ENCODE measurements at regions not wholly inside any gene's neighbourhood (a gene's known extent, or its start where the extent isn't known, plus 50 kb on each side); places are given as distances from the start of the nearest gene placed in this dataset.
"Not testable (repeated sequence)": the region's sequence is repeated elsewhere in the genome, so short reads cannot be mapped to it uniquely, and the experiment has no call there.

GRCh38 chr1:30133414-30134055 is 589.9 kb downstream of the MATN1 start:
- Histone ChIP-seq H3K36me3 (no peaks in the 10 kb centered on the region), H3K27ac (no peak overlapping the region), H3K9me3 (no peaks in the 10 kb centered on the region), H3K4me1 (no peaks in the 10 kb centered on the region), H3K4me3 (no peak overlapping the region), H3K27me3 (peaks cover 0 to 6% of the 10 kb centered on the region in 2 donors)
- intact Hi-C loops (cut with DNase I; ENCODE audit: low total_unique reads), result no loop called here
- no peak for TF ChIP-seq CTCF (IDR thresholded peaks at IDR 0.05)
- TF ChIP-seq POLR2A (IDR thresholded peaks at IDR 0.05), result no peak
- no peak for TF ChIP-seq POLR2AphosphoS5 (IDR thresholded peaks at IDR 0.05)
- DNase-seq (ENCODE audit: low spot score in 2 of 2), result no peak

GRCh38 chr1:30132602-30133286 is 590.6 kb downstream of the MATN1 start:
- DNase-seq (ENCODE audit: low spot score in 2 of 2), result no peak
- no peak overlapping the region for H3K4me3 ChIP-seq
- H3K36me3 ChIP-seq, result no peaks in the 10 kb centered on the region
- H3K4me1 ChIP-seq, result no peaks in the 10 kb centered on the region
- H3K27me3 ChIP-seq, result peaks cover 0 to 6% of the 10 kb centered on the region in 2 donors
- no peak overlapping the region for H3K27ac ChIP-seq
- H3K9me3 ChIP-seq, result no peaks in the 10 kb centered on the region
- TF ChIP-seq POLR2AphosphoS5 (IDR thresholded peaks at IDR 0.05) (no peak), POLR2A (IDR thresholded peaks at IDR 0.05) (no peak), CTCF (IDR thresholded peaks at IDR 0.05) (no peak)
- intact Hi-C loops (cut with DNase I; ENCODE audit: low total_unique reads), result no loop called here

GRCh38 chr1:30130566-30130965 is 592.8 kb downstream of the MATN1 start:
- H3K4me1 ChIP-seq; DNase-seq (ENCODE audit: low spot score in 2 of 2); intact Hi-C loops (cut with DNase I; ENCODE audit: low total_unique reads); H3K4me3 ChIP-seq; H3K9me3 ChIP-seq; H3K27ac ChIP-seq; H3K27me3 ChIP-seq; H3K36me3 ChIP-seq: not testable (repeated sequence)

- no peak for TF ChIP-seq CTCF (IDR thresholded peaks at IDR 0.05)
- no peak for TF ChIP-seq POLR2AphosphoS5 (IDR thresholded peaks at IDR 0.05)
- TF ChIP-seq POLR2A (IDR thresholded peaks at IDR 0.05), result no peak
- H3K4me3 ChIP-seq, result no peak overlapping the region
- H3K27me3 ChIP-seq, result peaks cover 0 to 6% of the 10 kb centered on the region in 2 donors
- intact Hi-C loops (cut with DNase I; ENCODE audit: low total_unique reads), result no loop called here
- no peaks in the 10 kb centered on the region for H3K9me3 ChIP-seq
- no peak for DNase-seq (ENCODE audit: low spot score in 2 of 2)
- no peaks in the 10 kb centered on the region for H3K4me1 ChIP-seq
- no peak overlapping the region for H3K27ac ChIP-seq
- H3K36me3 ChIP-seq, result no peaks in the 10 kb centered on the region
These were observed 593.3 kb downstream of the MATN1 start for GRCh38 chr1:30130099-30130498.

- Histone ChIP-seq H3K4me1 (no peaks in the 10 kb centered on the region), H3K36me3 (no peaks in the 10 kb centered on the region), H3K4me3 (no peak overlapping the region), H3K27me3 (peaks cover 0 to 6% of the 10 kb centered on the region in 2 donors), H3K9me3 (no peaks in the 10 kb centered on the region), H3K27ac (no peak overlapping the region)
- TF ChIP-seq POLR2AphosphoS5 (IDR thresholded peaks at IDR 0.05) (no peak), POLR2A (IDR thresholded peaks at IDR 0.05) (no peak), CTCF (IDR thresholded peaks at IDR 0.05) (no peak)
- no peak for DNase-seq (ENCODE audit: low spot score in 2 of 2)
- intact Hi-C loops (cut with DNase I; ENCODE audit: low total_unique reads), result no loop called here
These were observed 593.8 kb downstream of the MATN1 start for GRCh38 chr1:30129421-30130055.
